Liver (tissue), 8 donors: ENCODE measurements at regions not wholly inside any gene's neighbourhood (a gene's known extent, or its start where the extent isn't known, plus 50 kb on each side); places are given as distances from the start of the nearest gene placed in this dataset.

Source experiments
- DNase-seq: peaks from one replicate; pipeline ENCODE4 v3.0.0-alpha.2; 2017; ENCODE audit warnings: low spot score
- H3K27ac ChIP-seq, 2 donors: one replicate each; pipeline ENCODE4 v1.7.0; 2013; ENCODE audit warnings: inconsistent platforms in 2 of 2, low read length in 2 of 2, control low read depth in 1 of 2, low read depth in 1 of 2, mild to moderate bottlenecking in 1 of 2
- H3K27me3 ChIP-seq, 4 donors: one replicate each; pipeline versions ENCODE4 v1.6.1 to v1.7.0; 2013; ENCODE audit warnings: low read length in 3 of 4, inconsistent platforms in 1 of 4, mild to moderate bottlenecking in 1 of 4, moderate library complexity in 1 of 4; ENCODE audit not compliant: control insufficient read depth in 4 of 4, insufficient read depth in 4 of 4
- H3K36me3 ChIP-seq, 4 donors: one replicate each; pipeline versions ENCODE4 v1.6.1 to v1.7.0; 2013; ENCODE audit warnings: low read length in 3 of 4, mild to moderate bottlenecking in 3 of 4, low read depth in 1 of 4, moderate library complexity in 1 of 4; ENCODE audit not compliant: control insufficient read depth in 4 of 4, insufficient read depth in 3 of 4
- H3K4me1 ChIP-seq, 4 donors: one replicate each; pipeline versions ENCODE4 v1.6.1 to v1.7.0; 2013; ENCODE audit warnings: low read length in 3 of 4, mild to moderate bottlenecking in 3 of 4, moderate library complexity in 1 of 4; ENCODE audit not compliant: control insufficient read depth in 4 of 4, insufficient read depth in 4 of 4
- H3K4me3 ChIP-seq, 3 donors: one replicate each; pipeline versions ENCODE4 v1.6.1 to v1.7.0; 2013; ENCODE audit warnings: low read length in 3 of 3, control low read depth in 1 of 3, low read depth in 1 of 3, mild to moderate bottlenecking in 1 of 3
- H3K9ac ChIP-seq, 2 donors: one replicate each; pipeline ENCODE4 v1.7.0; 2013; ENCODE audit warnings: low read length in 2 of 2, mild to moderate bottlenecking in 2 of 2, moderate library complexity in 2 of 2, control low read depth in 1 of 2, low read depth in 1 of 2
- H3K9me3 ChIP-seq, 4 donors: one replicate each; pipeline versions ENCODE4 v1.6.1 to v1.7.0; 2013; ENCODE audit warnings: low read length in 3 of 4; ENCODE audit not compliant: control insufficient read depth in 4 of 4
- ATF3 ChIP-seq: IDR thresholded peaks from 2 replicates; pipeline ENCODE4 v1.6.1; 2016; ENCODE audit warnings: antibody characterized with exemption
- EGR1 ChIP-seq, 2 donors: IDR thresholded peaks; 2 replicates each; pipeline ENCODE4 v1.6.1; 2016 to 2018; ENCODE audit warnings: antibody characterized with exemption in 2 of 2, low read depth in 2 of 2
- FOXA2 ChIP-seq: IDR thresholded peaks from 2 replicates; pipeline ENCODE4 v1.6.1; 2016; ENCODE audit warnings: antibody characterized with exemption
- GABPA ChIP-seq, 2 donors: IDR thresholded peaks in 1 of 2; conservative IDR thresholded peaks in 1 of 2; 2 replicates each; pipeline ENCODE4 v1.6.1; 2016; ENCODE audit warnings: antibody characterized with exemption in 2 of 2, mild to moderate bottlenecking in 1 of 2, moderate library complexity in 1 of 2
- HNF4A ChIP-seq, 2 donors: conservative IDR thresholded peaks; 2 replicates each; pipeline ENCODE4 v1.6.1; 2016; ENCODE audit warnings: antibody characterized with exemption in 2 of 2, mild to moderate bottlenecking in 2 of 2
- JUND ChIP-seq, 2 donors: IDR thresholded peaks; 2 replicates each; pipeline ENCODE4 v1.6.1; 2016; ENCODE audit warnings: antibody characterized with exemption in 2 of 2
- NR2F2 ChIP-seq: IDR thresholded peaks from 2 replicates; pipeline ENCODE4 v1.6.1; 2016; ENCODE audit warnings: antibody characterized with exemption
- RAD21 ChIP-seq, 2 donors: IDR thresholded peaks; 2 replicates each; pipeline ENCODE4 v1.6.1; 2016; ENCODE audit warnings: antibody characterized with exemption in 2 of 2, mild to moderate bottlenecking in 2 of 2
- REST ChIP-seq: IDR thresholded peaks from 2 replicates; pipeline ENCODE4 v1.6.1; 2016; ENCODE audit warnings: antibody characterized with exemption, mild to moderate bottlenecking
- TAF1 ChIP-seq: conservative IDR thresholded peaks from 2 replicates; pipeline ENCODE4 v1.6.1; 2016; ENCODE audit warnings: antibody characterized with exemption, mild to moderate bottlenecking
- ZBTB33 ChIP-seq: IDR thresholded peaks from 2 replicates; pipeline ENCODE4 v1.6.1; 2016; ENCODE audit warnings: antibody characterized with exemption
- WGBS: extraction: QIAGEN DNeasy Blood & Tissue Kit; methylation state at CpG from one replicate; pipeline ENCODE4 v1.1.7; 2013; 5-methylcytosine and 5-hydroxymethylcytosine counted together
- TF ChIP-seq, protein P1 (sequence below): fragments of 150-350 bp; IDR thresholded peaks from 2 replicates; pipeline ENCODE4 v1.5.1; 2017; ENCODE audit warnings: improper control_type of control experiment, low read depth, low read length; ENCODE audit not compliant: missing input control
- donor health status: healthy.
- donor health status: healthy.
- donor health status: healthy.
- donor health status: healthy.
- donor health status: healthy.

- H3K27me3 ChIP-seq = no peaks in the 10 kb centered on the region
- DNase-seq = no peak
- no peak overlapping the region for H3K4me3 ChIP-seq
- no peak overlapping the region for H3K9ac ChIP-seq
- H3K9me3 ChIP-seq = no peaks in the 10 kb centered on the region
- no peak overlapping the region for H3K27ac ChIP-seq
- TF ChIP-seq ZBTB33 (no peak), ATF3 (no peak), NR2F2 (no peak)
- no peaks in the 10 kb centered on the region for H3K36me3 ChIP-seq
- 92% methylated on average over 7 of the region's 7 CpGs for WGBS
- H3K4me1 ChIP-seq = no peaks in the 10 kb centered on the region
Observed at GRCh38 chr6:40798069-40798770, 211.1 kb upstream of the LRFN2 start.

DNA sequence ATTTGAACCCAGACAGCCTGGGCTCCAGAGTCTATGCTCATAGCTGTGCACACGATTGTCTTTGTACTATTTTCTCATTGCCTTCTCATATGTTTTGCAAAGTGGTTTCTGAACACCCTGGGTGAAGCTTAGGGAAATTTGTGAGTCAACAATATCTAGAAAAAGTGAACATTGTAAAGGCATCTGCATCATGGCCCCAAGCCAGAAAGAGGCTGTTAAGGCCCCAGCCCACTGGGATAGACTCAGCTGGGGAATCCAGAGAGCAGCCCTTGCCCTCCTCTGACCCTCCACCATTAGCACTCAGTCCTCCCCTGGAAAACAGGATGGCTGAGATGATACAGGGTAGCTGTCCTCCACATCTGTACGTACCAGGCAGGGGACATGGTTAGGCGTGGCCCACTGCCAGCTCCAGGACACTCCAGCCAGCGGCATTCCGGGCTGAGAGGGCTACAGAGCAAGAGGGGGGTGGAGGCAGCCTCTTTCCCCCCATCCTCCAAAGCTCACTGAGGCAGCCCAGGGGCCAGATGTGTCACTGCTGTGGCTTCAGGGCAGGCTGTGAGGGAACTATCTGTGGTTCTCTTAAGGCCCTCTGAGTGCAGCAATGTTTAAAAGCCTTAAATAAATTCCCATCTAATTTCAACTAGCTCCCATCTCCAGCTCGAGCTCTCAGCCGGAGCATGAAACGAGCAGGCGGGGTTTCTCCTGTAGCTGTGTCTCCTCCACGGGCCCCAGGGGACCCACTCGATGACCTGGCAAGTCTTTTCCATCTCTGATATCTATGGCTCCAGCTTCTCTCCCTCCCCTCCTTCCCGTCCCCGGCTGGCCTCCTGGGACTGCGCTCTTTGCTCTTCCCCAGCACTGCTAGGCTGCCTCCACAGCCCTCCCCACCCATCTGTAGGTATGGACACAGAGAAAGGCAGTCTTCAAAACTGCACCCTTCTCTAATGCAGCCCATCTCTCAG lies 209.4 kb upstream of the LRFN2 start:
- no peaks in the 10 kb centered on the region for H3K4me1 ChIP-seq
- H3K27ac ChIP-seq = no peak overlapping the region
- no peak for DNase-seq
- H3K36me3 ChIP-seq = no peaks in the 10 kb centered on the region
- H3K27me3 ChIP-seq = no peaks in the 10 kb centered on the region
- TF ChIP-seq REST (no peak), TAF1 (no peak), HNF4A (conservative IDR thresholded peaks at IDR 0.05) (no peak), GABPA (IDR thresholded peaks at IDR 0.05 in 1 of 2, conservative IDR thresholded peaks at IDR 0.05 in 1 of 2) (no peak), ATF3 (no peak), RAD21 (IDR thresholded peaks at IDR 0.05) (no peak), FOXA2 (no peak), EGR1 (IDR thresholded peaks at IDR 0.05; ENCODE audit: low read depth in 2 of 2) (no peak), JUND (IDR thresholded peaks at IDR 0.05) (no peak)
- TF ChIP-seq, protein P1, sequence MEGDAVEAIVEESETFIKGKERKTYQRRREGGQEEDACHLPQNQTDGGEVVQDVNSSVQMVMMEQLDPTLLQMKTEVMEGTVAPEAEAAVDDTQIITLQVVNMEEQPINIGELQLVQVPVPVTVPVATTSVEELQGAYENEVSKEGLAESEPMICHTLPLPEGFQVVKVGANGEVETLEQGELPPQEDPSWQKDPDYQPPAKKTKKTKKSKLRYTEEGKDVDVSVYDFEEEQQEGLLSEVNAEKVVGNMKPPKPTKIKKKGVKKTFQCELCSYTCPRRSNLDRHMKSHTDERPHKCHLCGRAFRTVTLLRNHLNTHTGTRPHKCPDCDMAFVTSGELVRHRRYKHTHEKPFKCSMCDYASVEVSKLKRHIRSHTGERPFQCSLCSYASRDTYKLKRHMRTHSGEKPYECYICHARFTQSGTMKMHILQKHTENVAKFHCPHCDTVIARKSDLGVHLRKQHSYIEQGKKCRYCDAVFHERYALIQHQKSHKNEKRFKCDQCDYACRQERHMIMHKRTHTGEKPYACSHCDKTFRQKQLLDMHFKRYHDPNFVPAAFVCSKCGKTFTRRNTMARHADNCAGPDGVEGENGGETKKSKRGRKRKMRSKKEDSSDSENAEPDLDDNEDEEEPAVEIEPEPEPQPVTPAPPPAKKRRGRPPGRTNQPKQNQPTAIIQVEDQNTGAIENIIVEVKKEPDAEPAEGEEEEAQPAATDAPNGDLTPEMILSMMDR = no peak
- H3K9me3 ChIP-seq = no peaks in the 10 kb centered on the region
- WGBS = 79% methylated on average over 14 of the region's 14 CpGs
- no peak overlapping the region for H3K9ac ChIP-seq
- no peak overlapping the region for H3K4me3 ChIP-seq
